ENCODE measurements at regions not wholly inside any gene's neighbourhood (a gene's known extent, or its start where the extent isn't known, plus 50 kb on each side); places are given as distances from the start of the nearest gene placed in this dataset.

DNA sequence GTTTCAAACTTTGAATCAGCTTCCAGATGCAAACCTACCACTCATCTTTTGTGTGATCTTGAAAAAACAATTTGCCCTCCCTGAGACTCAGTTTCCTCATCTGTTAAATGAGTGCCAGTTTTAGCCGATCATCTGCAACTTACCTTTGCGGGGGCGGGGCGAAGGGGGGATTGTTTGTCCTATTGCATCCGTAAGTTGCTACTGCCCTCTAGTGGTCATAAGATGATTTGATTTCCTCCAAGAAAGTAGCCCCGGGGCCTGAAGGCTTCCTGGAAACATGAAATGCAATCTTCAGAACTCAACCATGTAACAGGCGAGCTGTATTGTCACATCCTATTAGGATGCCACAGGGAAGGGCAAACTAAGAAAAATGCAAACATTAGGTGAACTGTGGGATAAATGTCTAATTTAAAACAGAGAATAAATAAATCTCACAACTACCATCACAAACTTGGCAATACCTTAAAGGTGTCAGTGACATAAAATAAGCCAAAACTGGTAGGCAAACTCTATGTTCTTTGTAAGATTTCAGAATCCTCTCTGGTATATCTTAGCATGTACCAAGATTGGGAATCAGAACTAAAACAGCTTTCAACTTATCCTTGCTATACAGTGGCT lies 63.5 kb upstream of the CLDN18 start:
- Histone ChIP-seq H3K9me3 (no peaks in the 10 kb centered on the region), H3K4me1 (ENCODE audit: control insufficient read depth in 1 of 2, extremely low read depth in 1 of 2, insufficient read depth in 2 of 2, low read length in 2 of 2) (peaks cover 0 to 3% of the 10 kb centered on the region in 2 experiments), H3K4me3 (ENCODE audit: control insufficient read depth in 1 of 2, extremely low read depth in 1 of 2, low read length in 1 of 2) (no peak overlapping the region), H3K27me3 (replicated peaks in 1 of 2; ENCODE audit: control insufficient read depth in 2 of 2, extremely low read depth in 1 of 2, insufficient read depth in 2 of 2, low read length in 1 of 2) (no peaks in the 10 kb centered on the region), H3K27ac (ENCODE audit: low read length) (no peak overlapping the region), H3K36me3 (ENCODE audit: control insufficient read depth in 2 of 2, extremely low read depth in 1 of 2, insufficient read depth in 1 of 2, low read length in 1 of 2) (no peaks in the 10 kb centered on the region)
- Mint-ChIP-seq H3K27me3 (no peaks in the 10 kb centered on the region), H3K4me1 (peaks cover 0 to 4% (median 3%) of the 10 kb centered on the region in 3 donors), H3K27ac (no peak overlapping the region), H3K9me3 (no peaks in the 10 kb centered on the region), H3K4me3 (no peak overlapping the region), H3K36me3 (no peaks in the 10 kb centered on the region)
- POLR2A ChIA-PET, result no interaction called here
- ATAC-seq (replicated peaks in 1 of 4) (peak in 1 of 4 experiments; percentile 51), DNase-seq (peak in 31 of 35 experiments; percentile 3 to 69 (median 24))
- CTCF ChIA-PET, result interaction anchor here (0.6 to 2.6 kb wide), 5 partner anchors 63 to 1902 kb away, joined by 3 to 8 read pairs (median 4); no protein-coding TSS in a partner anchor
- WGBS (ENCODE audit: insufficient coverage), result 0% methylated on average over 3 of the region's 7 CpGs

DNA sequence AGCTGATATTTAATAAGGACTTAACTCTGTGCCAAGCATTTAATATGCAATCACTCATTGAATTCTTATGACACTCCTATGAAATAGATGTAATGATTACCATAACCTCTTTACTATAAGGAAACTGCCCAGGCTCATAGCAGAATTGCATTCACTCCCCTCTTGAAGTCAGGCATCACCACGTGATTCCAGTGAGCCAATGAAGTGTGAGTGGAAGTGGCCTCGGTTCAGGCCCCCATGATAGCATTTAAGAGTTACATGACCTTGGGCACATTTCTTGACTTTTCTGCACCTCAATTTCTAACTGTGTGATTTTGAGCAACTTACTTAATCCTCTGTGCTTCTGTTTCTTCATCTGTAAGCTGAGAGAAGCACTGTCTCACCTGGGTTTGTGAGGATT lies 62.8 kb upstream of the CLDN18 start:
- no peak for DNase-seq
- H3K4me3 Mint-ChIP-seq, result no peak overlapping the region
- ChIA-PET CTCF (interaction anchor here (0.6 to 1.5 kb wide), 5 partner anchors 64 to 1903 kb away, joined by 3 to 4 read pairs (median 4); no protein-coding TSS in a partner anchor), POLR2A (no interaction called here)
- 62% methylated on average over 2 of the region's 2 CpGs for WGBS (ENCODE audit: insufficient coverage)
- H3K9me3 ChIP-seq, result no peaks in the 10 kb centered on the region
- H3K27me3 Mint-ChIP-seq, result peaks cover 0 to 4% of the 10 kb centered on the region in 2 donors
- no peaks in the 10 kb centered on the region for H3K27me3 ChIP-seq (replicated peaks in 1 of 2; ENCODE audit: control insufficient read depth in 2 of 2, extremely low read depth in 1 of 2, insufficient read depth in 2 of 2, low read length in 1 of 2)
- H3K36me3 Mint-ChIP-seq, result no peaks in the 10 kb centered on the region
- H3K27ac Mint-ChIP-seq, result no peak overlapping the region
- H3K4me1 ChIP-seq (ENCODE audit: control insufficient read depth in 1 of 2, extremely low read depth in 1 of 2, insufficient read depth in 2 of 2, low read length in 2 of 2), result peaks cover 0 to 3% of the 10 kb centered on the region in 2 experiments
- ATAC-seq (replicated peaks in 1 of 4), result no peak
- H3K36me3 ChIP-seq (ENCODE audit: control insufficient read depth in 2 of 2, extremely low read depth in 1 of 2, insufficient read depth in 1 of 2, low read length in 1 of 2), result no peaks in the 10 kb centered on the region
- no peak overlapping the region for H3K4me3 ChIP-seq (ENCODE audit: control insufficient read depth in 1 of 2, extremely low read depth in 1 of 2, low read length in 1 of 2)
- peaks cover 0 to 4% (median 3%) of the 10 kb centered on the region in 3 donors for H3K4me1 Mint-ChIP-seq
- no peak overlapping the region for H3K27ac ChIP-seq (ENCODE audit: low read length)
- no peaks in the 10 kb centered on the region for H3K9me3 Mint-ChIP-seq

DNA sequence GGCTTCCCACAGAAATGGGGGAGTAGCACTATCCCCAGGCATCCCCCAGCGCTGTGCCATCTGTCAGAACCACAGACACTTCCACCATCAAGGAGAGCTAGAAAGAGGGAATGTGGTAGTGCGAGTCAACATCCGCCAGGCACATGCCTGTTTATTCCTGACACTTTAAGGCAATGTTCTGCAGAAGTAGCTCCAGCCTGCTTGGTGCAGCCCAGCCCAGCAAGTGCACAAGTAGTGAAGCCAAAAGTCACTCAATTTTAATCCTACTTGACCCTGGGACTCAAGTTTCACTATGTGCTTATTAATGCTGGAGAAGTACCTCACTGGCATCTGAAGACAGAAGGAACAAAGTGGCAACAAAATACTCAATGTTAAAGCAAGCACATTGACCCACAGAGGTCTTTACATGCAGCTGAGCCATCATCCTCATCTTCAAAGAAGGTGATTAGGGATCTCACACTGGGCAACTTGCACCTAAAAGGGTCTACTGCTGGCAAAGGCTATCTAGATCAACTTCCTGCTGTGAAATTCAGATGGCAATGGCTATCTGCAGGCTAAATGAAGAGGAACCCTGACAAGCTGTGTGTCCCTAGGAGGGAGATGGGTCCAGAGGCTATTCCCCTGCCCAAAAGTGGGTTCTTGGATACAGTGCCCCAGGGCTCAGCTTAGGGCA lies 61.4 kb upstream of the CLDN18 start:
- H3K4me1 Mint-ChIP-seq, result peaks cover 0 to 4% (median 3%) of the 10 kb centered on the region in 3 donors
- no peak overlapping the region for H3K27ac Mint-ChIP-seq
- no CpG with 5 or more reads among the region's 3 CpGs for WGBS (ENCODE audit: insufficient coverage)
- no peaks in the 10 kb centered on the region for H3K36me3 Mint-ChIP-seq
- POLR2A ChIA-PET, result no interaction called here
- no peak overlapping the region for H3K4me3 ChIP-seq (ENCODE audit: control insufficient read depth in 1 of 2, extremely low read depth in 1 of 2, low read length in 1 of 2)
- no peak for DNase-seq
- CTCF ChIA-PET, result interaction anchor here in 1 of 2 donors (0.5 to 1.4 kb wide), 2 partner anchors 52 to 916 kb away, joined by 3 to 4 read pairs; no protein-coding TSS in a partner anchor
- no peak for ATAC-seq (replicated peaks in 1 of 4)
- H3K4me3 Mint-ChIP-seq, result no peak overlapping the region
- no peaks in the 10 kb centered on the region for H3K9me3 ChIP-seq
- H3K9me3 Mint-ChIP-seq, result peaks cover 0 to 2% (median 0%) of the 10 kb centered on the region in 3 donors
- H3K27ac ChIP-seq (ENCODE audit: low read length), result no peak overlapping the region
- H3K27me3 ChIP-seq (replicated peaks in 1 of 2; ENCODE audit: control insufficient read depth in 2 of 2, extremely low read depth in 1 of 2, insufficient read depth in 2 of 2, low read length in 1 of 2), result no peaks in the 10 kb centered on the region
- peaks cover 0 to 4% of the 10 kb centered on the region in 2 donors for H3K27me3 Mint-ChIP-seq
- no peaks in the 10 kb centered on the region for H3K36me3 ChIP-seq (ENCODE audit: control insufficient read depth in 2 of 2, extremely low read depth in 1 of 2, insufficient read depth in 1 of 2, low read length in 1 of 2)
- peaks cover 0 to 3% of the 10 kb centered on the region in 2 experiments for H3K4me1 ChIP-seq (ENCODE audit: control insufficient read depth in 1 of 2, extremely low read depth in 1 of 2, insufficient read depth in 2 of 2, low read length in 2 of 2)

DNA sequence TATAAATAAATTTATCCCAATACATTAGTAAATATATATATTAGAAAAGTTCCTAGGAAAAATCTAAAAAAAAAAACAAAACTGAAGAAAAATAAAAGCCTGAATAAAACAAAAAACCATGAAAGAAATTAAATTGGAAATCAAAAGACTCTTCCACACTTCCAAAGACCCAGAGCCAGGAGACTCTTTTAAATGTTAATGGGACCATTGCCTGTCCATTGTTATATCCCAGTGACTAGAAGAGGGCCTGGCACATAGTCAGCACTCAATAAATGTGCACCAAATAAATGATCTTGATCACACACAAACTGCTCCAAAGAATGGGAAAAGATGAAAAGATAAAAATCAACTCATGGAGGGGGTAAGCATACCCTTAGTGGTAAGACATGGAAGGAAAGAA lies 51.3 kb upstream of the CLDN18 start:
- Mint-ChIP-seq H3K4me1 (no peaks in the 10 kb centered on the region), H3K9me3 (peaks cover 0 to 10% (median 6%) of the 10 kb centered on the region in 3 donors), H3K27me3 (peaks cover 6 to 16% of the 10 kb centered on the region in 2 donors), H3K36me3 (no peaks in the 10 kb centered on the region), H3K27ac (no peak overlapping the region), H3K4me3 (no peak overlapping the region)
- no peak for DNase-seq
- no peaks in the 10 kb centered on the region for H3K9me3 ChIP-seq
- H3K36me3 ChIP-seq (ENCODE audit: control insufficient read depth in 2 of 2, extremely low read depth in 1 of 2, insufficient read depth in 1 of 2, low read length in 1 of 2), result no peaks in the 10 kb centered on the region
- ChIA-PET CTCF (no interaction called here), POLR2A (no interaction called here)
- no peak overlapping the region for H3K27ac ChIP-seq (ENCODE audit: low read length)
- no peak overlapping the region for H3K4me3 ChIP-seq (ENCODE audit: control insufficient read depth in 1 of 2, extremely low read depth in 1 of 2, low read length in 1 of 2)
- peaks cover 0 to 2% of the 10 kb centered on the region in 2 experiments for H3K27me3 ChIP-seq (replicated peaks in 1 of 2; ENCODE audit: control insufficient read depth in 2 of 2, extremely low read depth in 1 of 2, insufficient read depth in 2 of 2, low read length in 1 of 2)
- ATAC-seq (replicated peaks in 1 of 4), result no peak
- H3K4me1 ChIP-seq (ENCODE audit: control insufficient read depth in 1 of 2, extremely low read depth in 1 of 2, insufficient read depth in 2 of 2, low read length in 2 of 2), result no peaks in the 10 kb centered on the region
